HG02642 (cell line): ENCODE measurements at regions not wholly inside any gene's neighbourhood (a gene's known extent, or its start where the extent isn't known, plus 50 kb on each side); places are given as distances from the start of the nearest gene placed in this dataset.
"Not testable (repeated sequence)": the region's sequence is repeated elsewhere in the genome, so short reads cannot be mapped to it uniquely, and the experiment has no call there.

ENCODE experiments used
- ATAC-seq: cut with Tn5 transposase; IDR thresholded peaks from one replicate; pipeline ENCODE4 v1.9.1; 2021; ENCODE audit warnings: mild to moderate bottlenecking; ENCODE audit not compliant: unreplicated experiment, poor library complexity

- ATAC-seq, result no peak
Measured at GRCh38 chr13:111573801-111574200, 253.4 kb downstream of the TEX29 start.

- ATAC-seq, result no peak
Measured at GRCh38 chr13:111575276-111575675, 254.8 kb downstream of the TEX29 start.

- ATAC-seq, result no peak
Measured at GRCh38 chr13:111575719-111576118, 255.3 kb downstream of the TEX29 start.

DNA sequence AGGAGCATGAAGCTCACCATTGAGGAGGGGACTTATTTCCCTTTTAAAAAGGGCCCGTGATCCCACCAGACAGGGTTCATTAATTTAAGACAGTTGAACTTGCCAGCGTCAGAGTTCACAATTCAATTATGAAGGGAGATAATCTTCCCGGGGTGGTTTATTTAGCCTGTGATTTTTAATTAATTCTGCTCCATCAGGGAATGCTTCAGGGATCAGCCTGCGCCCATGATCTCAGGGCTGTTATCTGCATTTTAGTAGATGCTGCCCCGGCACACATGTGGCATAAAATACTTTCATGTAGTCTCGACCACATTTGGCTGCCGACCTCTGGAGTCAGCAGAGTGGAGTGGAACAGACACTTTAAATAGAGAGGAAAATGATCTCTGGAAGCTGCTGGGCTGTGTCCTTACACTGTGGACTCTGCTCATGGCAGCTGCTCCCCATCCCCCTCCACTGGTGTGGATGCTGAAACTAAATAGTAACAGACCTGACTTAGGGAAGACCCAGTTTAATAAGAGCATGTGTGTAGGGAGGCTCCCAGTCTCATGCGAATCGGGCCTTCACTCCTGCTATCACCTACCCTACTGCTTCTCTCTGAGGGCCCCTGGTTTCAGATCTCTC is 256.9 kb downstream of the TEX29 start:
- no peak for ATAC-seq

DNA sequence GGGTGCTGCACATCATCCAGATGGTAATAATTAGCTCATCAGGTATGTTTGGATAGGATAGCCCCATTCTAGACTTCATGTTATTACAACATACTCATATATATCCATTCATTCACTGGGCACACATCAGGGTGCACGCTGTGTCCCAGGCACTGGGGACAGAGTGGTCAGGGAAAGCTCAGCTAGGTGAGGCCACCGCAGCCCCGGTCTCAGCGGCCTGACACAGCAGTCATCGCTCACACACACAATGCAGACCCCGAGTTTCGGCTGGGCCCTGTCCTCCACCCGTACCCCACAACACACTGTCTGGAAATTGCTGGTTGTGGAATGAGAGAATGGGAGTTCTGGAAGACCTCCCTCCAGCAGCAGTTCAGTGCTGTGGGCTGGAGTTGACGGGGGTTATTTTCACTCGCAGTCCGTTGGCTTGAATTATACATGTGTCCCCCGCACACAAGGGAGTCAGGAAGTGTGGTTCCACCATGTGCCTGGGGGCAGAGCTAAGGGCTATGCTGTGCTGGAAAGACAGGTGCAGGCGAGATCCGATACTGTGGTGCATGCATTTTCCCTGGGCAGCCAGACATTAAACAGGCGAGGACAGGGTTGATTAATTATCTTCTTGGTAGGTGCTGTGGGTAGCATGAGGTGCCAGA is 257.6 kb downstream of the TEX29 start:
- ATAC-seq, result no peak

GRCh38 chr13:111584101-111584672 is 263.7 kb downstream of the TEX29 start:
- no peak for ATAC-seq

- ATAC-seq, result no peak
Measured at GRCh38 chr13:111584870-111585269, 264.4 kb downstream of the TEX29 start.

- no peak for ATAC-seq
Measured at GRCh38 chr13:111586291-111586690, 265.8 kb downstream of the TEX29 start.

DNA sequence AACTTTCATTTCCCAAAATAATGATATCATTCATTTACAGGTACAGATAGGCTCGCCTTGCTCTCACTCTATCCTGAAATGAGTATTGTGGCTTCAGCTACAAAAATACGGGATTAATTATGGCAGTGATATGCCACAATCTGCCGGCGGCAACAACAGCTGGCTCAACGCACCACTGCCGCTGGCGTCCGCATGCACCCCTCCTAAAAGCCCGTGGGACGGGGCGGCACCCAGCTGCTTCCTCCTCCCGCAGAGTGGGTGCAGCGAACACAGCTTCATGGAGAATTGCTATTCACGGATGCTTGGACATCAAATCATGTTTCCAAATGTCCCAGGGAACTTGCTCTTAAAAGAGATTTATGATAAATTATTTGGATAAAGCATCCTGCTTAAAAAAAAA is 266.8 kb downstream of the TEX29 start:
- no peak for ATAC-seq

GRCh38 chr13:111589321-111589720 is 268.9 kb downstream of the TEX29 start:
- ATAC-seq, result no peak

- no peak for ATAC-seq
Measured at GRCh38 chr13:111589992-111590391, 269.6 kb downstream of the TEX29 start.

DNA sequence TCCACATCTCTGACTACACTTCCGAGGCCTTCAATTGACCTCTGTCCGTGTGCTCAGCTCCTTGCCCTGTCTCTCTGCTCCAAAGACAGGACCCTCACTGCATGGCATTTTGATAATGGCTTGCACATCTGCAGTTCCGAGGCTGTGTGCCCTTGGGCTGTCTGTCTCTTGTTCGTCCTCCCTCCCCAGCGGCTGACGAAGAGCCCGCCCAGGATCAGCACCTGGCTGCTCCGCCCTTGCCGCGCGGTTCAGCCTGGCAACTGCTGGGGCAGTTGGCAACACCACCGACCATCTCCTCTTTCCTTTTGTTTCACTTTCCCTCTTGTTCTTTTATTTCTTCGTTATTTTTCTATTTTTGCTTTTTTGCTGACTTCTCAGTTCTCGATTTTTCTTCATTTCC is 270.4 kb downstream of the TEX29 start:
- ATAC-seq, result no peak

GRCh38 chr13:111593490-111593889 is 273.0 kb downstream of the TEX29 start:
- ATAC-seq, result not testable (repeated sequence)

DNA sequence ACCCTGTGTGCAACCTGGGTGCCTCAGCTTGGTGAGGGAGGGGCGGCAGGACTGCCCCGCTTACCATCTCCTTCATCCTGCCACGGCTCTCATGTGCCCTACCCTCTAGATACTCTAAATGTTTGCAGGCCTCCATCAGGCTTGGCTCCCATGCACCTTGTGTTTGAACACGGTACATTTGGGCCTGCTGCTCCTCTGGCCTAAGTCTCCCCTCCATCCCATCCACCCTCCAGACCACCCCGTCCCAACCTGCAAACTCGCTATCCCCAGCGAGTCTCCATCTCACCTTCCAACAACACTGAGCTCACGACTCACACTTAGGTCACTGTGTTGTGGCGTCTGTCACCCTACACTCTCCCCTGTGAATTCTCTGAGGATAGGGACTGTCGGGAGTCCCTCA is 274.2 kb downstream of the TEX29 start:
- no peak for ATAC-seq

DNA sequence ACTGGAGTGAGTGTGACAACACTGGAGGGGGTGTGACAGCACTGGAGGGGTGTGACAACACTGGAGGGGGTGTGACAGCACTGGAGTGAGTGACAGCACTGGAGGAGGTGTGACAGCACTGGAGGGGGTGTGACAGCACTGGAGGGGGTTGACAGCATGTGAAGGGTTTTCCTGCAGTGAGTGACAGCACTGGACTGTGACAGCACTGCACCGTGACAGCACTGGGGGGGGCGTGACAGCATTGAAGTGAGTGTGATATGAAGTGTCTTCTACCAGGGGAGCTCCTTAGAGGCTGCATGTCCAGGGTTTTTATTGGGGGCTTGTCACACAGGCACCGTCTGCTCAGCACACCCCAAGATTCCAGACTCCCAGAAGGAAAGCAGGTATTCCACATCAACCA is 274.8 kb downstream of the TEX29 start:
- no peak for ATAC-seq

DNA sequence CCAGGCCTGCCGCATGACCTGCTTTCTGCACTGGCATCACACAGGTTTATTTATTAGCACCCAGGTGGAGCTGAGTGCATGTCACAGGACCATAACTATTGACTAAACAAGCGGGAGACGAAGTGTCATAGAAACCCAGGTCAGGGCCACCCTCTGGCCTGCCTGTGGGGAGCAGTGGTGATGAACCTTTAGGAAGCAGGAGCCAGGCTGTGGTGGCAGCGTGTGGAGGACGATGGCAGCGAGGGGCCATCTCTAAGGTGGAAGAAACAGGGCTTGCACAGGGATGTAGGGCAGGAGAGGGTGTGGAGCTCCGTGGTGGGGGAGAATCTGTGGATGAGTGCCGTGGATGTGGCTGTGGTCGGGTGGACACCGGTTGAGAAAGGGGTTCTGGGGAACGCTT is 275.3 kb downstream of the TEX29 start:
- ATAC-seq, result no peak

DNA sequence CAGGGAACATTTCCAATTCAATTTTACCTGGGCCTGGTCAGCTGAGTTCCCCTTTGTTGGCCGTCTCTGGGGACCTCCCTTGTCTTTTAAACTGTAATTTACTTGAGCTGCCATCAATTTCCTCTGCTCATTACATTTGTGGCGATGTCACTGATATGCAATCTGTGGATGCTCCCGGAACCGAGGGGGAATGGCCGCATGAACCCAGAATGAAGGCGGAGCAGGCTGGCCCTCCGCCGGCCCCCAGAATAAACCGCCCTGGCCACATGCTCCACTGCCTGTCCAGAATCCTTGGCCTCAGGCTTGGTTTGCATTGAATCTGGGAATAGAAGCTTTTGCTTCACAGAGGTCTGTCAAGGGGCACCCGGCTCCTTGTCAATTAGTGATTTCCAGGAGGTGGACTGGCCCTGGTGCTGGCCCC is 276.8 kb downstream of the TEX29 start:
- no peak for ATAC-seq

DNA sequence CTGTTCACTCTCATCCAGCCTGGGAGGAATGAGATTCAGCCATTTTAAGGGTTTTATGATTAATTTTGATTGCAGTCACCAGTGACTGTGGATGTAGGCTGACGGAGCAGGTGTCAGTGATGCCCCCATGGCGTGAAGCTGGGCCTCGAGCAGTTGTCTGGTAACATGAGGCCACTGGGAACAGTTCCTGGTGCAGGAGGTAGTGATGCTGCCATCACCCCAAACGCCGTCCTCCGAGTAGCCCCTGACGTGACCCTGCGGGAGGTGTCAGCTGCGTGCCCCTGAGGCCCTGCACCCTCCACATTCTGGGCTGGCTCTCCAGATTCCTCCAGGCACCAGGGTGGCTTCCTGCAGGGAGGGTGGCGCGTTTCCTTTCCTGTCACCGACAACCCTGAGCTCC is 277.2 kb downstream of the TEX29 start:
- no peak for ATAC-seq

- ATAC-seq, result no peak
Measured at GRCh38 chr13:111598747-111599146, 278.3 kb downstream of the TEX29 start.

GRCh38 chr13:111599791-111600190 is 279.3 kb downstream of the TEX29 start:
- ATAC-seq, result no peak

DNA sequence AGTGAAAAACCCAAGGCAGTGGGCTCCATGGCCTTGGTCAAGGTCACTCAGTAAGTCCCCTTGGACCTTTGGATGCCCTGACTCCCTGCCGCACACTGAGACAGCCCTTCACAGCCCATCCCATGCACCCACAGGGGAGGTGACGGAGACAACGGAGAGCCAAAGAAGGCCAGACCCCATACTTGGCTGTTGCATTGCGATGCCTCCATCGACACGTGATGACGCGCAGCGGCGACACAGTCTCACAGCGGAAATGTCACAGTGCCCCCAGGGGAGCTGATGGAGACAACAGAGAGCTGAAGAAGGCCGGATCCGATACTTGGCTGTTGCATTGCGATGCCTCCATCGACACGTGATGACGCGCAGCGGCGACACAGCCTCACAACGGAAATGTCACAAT is 282.4 kb downstream of the TEX29 start:
- ATAC-seq, result no peak

- no peak for ATAC-seq
Measured at GRCh38 chr13:111604097-111604496, 283.7 kb downstream of the TEX29 start.
